NCI-H2171 treated with DMSO at 0.1 percent for 48 hours (cell line): ENCODE measurements at regions not wholly inside any gene's neighbourhood (a gene's known extent, or its start where the extent isn't known, plus 50 kb on each side); places are given as distances from the start of the nearest gene placed in this dataset.
"Not testable (repeated sequence)": the region's sequence is repeated elsewhere in the genome, so short reads cannot be mapped to it uniquely, and the experiment has no call there.

Experiments
- DNase-seq: peaks from one replicate; lab custom pipeline; 2025; lab: John Stamatoyannopoulos, UW

DNA sequence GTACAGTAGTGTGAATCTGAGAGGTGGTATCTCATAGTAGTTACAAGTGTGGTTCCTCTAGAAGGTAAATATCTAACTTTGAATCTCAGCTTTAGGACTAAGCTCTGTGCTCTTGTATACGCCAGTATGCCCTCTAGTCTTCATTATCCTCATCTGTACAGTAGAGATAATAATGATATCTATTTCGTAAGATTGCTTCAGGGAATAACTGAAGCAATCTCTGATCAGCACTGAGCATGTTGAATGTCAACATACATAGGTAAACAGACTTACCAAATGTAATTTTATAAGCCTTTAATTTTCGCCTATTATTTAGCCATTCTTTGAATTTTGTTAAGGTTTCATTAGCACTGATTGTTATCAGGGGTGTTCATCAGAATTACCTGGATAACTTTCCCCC is 175.2 kb upstream of the ANKRD50 start:
- no peak for DNase-seq

DNA sequence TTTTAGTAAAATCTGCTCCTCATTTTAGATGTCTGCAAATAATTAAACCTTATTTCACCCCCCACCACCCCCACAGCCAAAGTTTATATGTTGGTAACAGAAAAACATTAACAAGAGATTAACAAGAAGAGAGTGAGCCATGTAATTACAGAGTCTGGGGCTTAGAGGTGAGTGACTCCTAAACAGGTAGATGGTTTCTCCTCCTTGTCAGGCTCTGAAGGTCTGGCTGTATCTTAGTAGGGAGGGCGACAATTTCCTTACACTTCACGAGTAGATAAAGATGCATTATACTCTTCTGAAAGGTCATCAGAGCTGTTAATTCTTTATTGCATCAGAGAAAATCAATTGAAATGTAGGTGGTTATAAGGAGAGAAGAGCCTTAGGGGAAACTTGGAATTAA is 171.8 kb upstream of the ANKRD50 start:
- no peak for DNase-seq

DNA sequence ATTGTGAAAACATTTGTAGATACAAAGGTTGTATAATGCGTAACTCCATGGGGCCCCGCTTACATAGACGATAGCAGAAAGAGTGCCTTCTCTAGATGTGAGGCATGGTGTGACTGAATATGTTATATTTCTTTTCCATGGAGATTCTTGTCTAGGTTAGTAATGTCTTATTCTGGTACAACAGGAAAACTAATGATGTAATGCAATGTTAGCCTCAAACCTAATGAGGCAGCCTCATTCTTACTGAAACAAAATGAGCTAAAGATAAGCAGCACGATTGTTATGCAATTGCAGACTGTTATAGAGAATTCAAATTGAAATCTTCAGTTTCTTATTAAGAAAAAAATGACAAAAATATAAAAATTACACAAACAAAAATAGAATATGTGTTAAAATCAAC is 171.1 kb upstream of the ANKRD50 start:
- DNase-seq, result no peak

DNA sequence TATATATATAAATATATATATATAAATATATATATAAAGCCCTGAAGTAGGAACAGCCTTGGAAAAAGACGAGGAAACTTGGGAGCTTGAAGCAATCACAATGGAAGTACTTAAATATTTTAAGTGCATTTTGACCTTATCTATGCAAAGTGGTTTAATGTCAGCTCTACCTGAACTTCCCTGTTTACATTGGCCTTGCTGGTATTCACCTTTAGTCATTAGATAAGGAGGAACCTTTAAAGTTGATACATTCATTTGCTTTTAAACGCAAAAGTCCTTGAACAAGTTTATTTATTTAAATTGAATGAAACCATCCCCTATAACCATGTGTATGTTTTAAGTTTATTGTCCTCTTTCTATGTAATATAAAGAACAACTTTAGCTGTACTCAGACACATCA is 166.7 kb upstream of the ANKRD50 start:
- no peak for DNase-seq

DNA sequence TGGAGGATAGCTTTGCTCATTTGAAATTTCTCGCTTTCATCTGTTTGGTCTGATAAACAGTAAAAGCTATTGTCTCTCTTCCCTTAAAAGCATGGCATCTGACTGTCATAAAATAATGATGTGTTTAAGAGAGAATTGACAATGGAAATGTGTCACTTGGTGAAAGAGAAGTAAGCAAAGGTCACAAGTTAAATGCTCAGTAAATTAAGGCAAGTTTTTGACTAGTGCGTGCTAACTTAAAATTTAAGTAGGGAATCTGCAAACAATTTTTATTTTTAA is 161.6 kb upstream of the ANKRD50 start:
- DNase-seq, result no peak

DNA sequence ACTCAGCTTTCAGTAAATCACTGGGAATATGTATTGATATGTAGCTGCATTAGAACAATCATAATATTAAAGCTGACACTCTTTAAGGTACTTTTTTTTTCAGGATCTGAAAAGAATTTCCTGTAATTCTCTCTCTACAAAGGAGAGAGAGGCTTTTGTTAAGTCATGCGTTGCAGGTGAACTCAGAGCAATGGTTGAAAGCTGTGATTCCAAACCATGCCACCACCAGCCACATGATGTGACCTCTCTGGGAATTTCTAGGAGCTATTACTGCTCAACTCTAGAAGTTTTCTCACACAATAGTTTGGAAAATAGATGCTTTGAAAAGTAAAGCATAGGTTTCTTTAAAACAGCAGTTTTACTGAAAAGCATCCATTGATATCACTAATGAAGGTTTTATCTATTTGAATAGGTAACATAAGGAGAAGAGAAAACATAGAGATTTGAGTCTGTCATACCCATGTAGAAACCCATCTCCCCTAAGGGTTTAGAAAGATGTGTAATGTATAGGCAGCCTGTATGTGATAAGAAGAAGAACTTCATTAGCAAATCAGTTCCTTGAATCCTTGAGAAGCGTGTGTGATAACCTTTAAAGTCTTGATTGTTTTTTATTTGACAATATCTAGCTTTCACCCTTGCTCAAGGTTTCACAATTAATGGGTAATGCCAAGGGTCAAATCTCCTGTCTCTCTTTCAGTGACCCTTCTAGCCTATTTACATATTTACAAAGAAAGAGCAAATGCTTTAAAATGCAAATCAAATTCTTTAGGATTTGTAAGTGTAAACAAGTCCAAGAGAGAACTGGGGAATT is 161.0 kb upstream of the ANKRD50 start:
- no peak for DNase-seq

DNA sequence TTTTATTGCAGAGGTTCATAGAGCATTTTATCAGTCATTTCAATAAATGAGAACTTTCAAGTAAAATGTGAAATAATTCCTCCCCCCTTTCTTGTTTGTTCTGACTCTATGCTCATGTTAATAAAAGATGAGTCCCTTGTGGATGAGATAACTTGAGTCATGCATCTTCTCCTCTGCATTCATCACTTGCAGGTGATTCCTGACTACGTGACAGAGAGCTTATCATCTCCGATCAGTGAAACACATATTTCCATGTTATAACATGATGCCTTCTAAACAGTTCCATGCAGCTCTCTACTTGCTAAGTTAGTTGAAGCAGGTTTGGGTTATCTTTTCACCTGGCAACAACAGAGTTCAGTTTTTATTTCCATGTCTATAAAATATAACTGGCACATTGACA is 160.1 kb upstream of the ANKRD50 start:
- no peak for DNase-seq

DNA sequence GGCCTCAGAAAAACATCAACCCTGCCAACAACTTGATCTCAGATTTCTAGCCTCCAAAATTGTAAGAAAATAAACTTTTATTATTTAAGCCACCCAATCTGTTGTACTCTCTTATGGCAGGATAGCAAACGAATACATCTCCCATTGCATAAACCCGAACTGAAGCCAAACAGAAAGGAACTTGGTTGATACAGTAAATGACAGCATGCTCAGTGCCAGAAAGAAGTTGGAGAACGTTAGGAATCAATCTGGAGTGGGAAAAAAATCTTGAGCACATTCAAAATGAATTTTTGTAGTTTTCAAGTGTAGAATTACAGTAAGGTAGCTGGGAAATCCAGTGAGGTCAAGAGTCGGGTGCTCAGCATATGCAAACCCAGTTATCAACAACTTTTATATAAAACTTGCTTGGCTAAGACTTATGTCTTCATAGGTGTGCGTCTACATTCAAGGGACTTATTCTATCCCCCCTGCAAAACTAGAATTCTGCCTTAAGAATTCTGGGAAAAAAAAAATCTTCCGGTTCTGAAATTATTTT is 157.5 kb upstream of the ANKRD50 start:
- DNase-seq, result no peak

DNA sequence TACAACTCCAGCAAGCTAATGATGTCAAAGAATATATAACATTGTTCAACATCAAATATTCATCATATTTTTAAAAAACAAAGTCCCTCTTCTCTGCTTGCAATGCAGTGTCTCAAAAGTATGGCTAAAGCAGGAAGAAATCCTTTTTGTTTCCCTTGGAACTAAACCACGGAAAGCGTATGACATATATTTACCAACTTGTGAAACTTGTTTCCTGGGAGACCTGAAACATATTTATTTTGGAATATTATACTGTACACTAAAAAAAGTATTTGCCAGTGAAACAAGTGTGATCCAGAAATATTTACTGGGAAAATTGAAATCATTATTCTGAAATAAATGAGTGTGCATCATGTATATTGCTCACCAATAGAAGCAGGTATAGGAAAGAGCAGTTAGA is 156.0 kb upstream of the ANKRD50 start:
- no peak for DNase-seq

DNA sequence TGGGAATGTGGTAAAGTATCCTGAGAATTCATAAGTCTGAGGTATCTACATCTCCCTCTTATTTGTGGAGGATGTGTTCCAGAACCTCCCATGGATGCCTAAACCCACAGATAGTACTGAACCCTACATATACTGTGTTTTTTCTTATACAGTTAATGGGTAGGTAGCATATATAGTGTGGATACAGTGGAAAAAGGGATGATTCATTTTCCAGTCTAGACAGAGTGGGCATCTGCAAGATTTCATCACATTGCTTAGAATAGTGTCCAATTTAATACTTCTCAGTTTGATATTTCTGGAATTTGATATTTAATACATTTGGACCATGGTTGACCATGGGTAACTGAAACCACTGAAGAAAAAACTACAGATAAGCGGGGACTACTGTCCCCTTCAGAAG is 155.0 kb upstream of the ANKRD50 start:
- DNase-seq, result no peak

DNA sequence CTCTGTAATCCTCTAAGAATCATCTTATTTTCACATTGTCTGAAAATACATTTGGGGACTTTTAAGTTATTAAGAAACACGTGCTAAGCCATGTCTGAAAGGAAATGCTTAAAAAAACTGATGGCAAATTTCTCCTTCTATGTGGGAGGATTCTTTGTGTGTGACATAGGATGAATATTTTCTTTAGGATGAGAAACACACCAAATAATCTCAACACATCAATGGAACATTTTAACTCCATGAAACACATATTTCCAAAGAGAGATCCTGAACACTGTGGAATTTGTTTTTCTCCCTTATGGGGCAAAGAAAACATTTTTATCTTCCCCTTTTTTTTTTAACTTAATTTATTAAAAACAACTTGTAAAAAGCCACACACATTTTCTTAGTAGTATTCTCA is 153.8 kb upstream of the ANKRD50 start:
- no peak for DNase-seq

DNA sequence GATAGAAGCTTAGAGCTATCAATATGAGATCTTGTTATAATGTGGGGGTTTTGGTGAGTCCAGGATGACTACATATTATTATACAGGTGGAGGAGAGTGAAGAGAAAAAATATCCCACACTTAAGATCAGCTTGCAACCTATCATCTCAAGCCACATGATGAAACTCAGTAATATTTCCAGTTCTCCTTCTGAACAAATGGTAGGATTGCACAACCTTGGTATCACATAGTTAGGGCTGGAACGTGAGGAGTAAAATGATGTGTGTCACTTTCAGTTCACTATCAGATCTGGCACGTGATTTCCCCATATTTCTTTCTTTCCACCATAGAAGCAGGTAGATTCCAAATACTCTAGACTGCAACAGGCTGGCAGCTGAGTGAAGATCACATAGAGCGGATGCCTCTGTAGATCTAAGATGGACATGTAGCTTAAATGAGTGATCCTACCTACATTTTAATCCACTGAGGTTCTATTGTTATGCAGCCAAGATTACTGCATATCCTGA is 150.6 kb upstream of the ANKRD50 start:
- DNase-seq, result no peak

DNA sequence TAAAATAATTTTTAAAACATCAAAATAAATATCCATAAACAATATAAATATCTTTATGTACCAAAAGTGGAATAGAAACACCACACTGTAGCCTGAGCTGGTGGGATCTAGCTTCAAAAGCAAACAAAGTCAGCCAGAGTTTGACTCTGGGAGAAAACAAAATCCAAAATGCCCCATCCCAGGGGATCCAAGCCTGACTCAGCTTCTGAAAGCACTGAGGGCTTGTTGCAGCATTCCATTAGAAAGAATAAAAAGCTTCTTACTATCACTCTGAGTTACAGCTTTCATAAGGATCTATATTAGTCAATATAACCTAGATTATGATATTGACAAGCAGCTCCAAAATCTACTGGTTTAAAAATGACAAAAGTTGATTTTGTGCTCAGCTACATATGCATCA is 149.7 kb upstream of the ANKRD50 start:
- no peak for DNase-seq

DNA sequence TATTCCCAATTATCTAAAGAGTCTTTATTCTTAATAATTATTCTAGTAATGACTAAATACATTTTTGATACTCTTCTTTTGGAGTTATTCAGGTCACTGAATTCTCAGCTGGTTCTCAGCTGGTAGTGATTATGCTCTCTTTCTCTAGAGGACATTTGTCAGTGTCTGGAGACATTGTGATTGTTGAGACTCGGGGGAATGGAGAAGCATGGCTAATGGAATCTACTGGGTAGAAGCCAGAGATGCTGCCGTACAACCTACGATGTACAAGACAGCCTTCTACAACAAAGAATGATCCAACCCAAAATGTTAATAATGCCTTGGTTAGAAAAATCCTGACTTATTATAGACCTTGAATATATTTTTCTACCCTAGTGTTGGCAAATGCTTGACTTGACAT is 149.2 kb upstream of the ANKRD50 start:
- no peak for DNase-seq

DNA sequence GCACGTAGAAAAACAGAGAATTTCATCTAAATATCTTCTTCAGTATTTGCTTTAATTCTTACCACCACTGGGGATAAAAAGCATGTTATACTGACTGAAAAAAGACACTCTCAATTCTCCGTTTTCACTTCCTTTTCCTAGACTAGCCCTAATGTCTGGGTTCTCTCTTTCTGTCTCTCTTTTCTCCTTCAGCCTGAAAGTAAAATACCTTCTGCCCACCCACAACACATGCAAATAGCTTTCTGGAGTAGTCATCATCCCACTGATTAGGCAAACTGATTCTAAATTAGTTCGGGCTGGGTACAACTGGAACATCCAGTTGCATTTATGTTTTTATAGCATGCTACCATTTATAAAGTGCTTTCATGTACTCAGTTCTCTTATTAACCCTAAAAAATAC is 142.4 kb upstream of the ANKRD50 start:
- DNase-seq, result no peak

DNA sequence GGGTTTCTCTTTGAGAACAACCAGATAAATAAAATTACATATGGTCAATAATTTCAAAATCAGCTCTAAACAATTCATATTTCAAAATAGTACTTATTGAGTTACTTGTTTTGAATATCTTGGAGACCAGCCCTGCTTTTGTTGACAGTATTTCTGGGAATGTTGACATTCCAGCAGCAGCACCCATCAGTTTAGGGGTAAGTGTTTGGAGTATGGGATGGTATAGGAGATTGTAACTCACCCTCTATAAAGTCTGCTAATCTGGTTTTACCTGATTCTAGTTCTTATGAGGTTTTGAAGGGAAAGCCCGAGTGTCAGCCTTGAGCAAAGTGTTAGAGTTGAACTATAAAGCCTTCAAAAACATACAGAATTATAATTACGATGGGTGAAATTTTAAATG is 139.2 kb upstream of the ANKRD50 start:
- DNase-seq, result no peak

DNA sequence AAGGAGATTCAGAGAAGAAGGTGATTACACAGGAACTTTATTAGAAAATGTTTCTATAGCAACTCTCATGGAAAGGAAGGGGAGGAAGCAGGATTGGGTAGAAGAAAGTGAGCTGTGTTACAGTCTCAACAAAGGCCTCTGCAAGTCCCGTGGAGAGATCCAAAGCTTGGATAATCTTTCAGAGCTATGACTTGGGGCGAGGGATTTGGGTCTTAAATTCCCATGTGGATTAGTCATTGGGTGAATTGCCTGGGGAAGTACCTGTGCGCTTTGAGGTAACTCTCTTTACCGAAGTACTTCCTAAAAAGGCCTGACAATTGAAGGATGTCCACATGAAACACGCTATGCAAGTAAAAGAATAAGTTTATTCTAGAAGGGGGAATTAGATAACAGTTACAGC is 133.8 kb upstream of the ANKRD50 start:
- DNase-seq, result no peak

DNA sequence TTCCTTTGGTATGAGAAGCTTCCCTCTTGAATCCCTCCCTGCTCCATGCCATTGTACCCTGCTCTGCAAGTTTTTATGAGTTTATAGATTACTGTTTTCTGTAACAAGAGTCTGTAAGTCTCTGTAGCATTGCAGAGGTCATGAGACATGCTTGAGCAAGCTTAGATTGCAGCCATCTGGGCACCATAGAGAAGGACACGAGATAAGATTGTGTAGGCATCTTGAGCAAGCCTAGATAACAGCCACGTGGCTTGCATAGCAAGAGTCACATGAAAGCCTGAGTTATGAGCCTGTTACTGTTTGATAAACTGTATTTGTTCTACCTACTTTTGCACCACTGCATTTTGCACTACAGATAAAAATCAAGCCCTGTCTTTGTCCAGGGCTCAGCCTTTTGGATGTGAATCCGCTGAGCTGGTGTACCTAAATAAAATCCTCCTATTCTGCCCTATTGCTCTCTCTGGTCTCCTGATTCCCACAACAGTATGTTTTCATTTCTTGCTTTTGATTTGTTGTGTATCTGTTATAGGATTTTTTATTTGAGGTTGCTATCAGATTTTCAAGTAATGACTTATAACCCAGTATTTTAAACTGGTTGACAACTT is 127.4 kb upstream of the ANKRD50 start:
- no peak for DNase-seq

DNA sequence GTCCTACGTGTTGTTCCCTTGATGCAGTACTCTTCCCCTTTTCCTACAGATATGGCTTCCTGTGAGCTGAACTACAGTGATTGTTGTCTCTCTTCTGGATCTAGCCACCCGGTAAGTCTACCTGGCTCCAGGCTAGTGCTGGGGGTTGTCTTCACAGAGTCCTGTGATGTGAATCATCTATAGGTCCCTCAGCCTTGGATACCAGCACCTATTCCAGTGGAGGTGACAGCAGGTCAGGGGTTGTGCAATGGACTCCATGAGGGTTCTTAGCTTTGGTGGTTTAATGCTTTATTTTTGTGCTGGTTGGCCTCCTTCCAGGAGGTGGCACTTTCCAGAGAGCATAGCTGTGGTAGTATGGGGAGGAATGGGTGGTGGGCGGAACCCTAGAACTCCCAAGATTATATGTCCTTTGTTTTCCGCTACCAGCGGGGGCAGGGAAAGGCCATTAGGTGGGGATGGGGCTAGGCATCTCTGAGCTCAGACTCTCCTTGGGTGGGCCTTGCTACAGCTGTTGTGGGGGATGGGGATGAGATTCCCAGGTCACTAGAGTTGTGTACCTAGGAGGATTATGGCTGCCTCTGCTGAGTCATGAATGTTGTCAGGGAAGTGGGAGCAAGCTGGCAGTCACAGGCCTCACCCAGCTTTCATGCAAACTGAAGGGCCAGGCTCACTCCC is 121.4 kb upstream of the ANKRD50 start:
- no peak for DNase-seq

DNA sequence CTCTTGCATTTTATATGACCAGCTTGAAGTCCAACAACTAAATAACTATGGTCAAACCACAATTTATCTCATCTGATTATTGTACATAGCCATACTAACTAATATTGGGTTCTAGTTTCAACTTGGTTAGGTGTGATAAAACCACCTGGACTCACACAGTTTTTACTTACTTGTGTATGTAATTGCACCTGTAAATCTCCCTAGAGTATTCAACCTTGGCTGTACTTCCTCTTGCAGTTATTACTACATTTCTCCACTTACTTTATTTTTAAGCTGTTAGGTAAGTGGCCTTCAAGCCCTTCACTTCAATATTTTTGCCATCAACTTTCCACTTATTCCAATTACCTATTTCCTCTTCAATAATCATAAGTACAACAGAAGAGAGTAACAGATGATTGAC is 115.8 kb upstream of the ANKRD50 start:
- DNase-seq, result no peak

DNA sequence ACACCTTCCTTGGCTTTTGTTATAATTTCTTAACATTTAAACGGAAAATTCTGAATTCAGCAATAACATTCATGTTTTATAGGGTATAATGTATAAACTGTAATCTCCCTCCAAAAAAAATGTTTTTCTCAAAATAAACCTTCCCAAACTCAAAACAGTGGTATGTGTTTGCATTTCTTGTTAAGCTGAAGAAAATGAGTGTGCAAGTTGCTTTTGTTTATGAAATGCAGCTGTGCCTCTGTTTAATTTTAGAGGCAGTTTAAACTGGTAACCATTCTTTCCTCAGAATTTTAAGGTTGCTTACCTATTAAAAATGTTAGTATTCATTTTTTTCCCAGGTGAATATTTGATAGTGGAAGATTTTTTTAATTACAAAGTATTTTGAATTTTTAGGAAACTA is 105.0 kb upstream of the ANKRD50 start:
- no peak for DNase-seq

DNA sequence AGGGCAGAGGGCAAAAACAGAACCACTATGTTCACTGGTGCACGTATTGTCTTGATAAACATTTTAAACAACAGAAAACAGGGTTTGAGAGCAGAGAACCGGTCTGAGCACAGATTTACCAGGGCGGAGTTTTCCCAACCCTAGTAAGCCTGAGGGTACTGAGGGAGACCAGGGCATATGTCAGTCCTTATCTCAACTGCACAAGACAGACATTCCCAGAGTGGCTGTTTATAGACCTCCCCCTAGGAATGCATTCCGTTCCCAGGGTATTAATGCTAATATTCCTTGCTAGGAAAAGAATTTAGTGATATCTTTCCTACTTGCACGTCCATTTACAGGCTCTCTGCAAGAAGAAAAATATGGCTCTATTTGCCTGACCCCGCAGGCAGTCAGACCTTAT is 99.7 kb upstream of the ANKRD50 start:
- DNase-seq, result not testable (repeated sequence)

DNA sequence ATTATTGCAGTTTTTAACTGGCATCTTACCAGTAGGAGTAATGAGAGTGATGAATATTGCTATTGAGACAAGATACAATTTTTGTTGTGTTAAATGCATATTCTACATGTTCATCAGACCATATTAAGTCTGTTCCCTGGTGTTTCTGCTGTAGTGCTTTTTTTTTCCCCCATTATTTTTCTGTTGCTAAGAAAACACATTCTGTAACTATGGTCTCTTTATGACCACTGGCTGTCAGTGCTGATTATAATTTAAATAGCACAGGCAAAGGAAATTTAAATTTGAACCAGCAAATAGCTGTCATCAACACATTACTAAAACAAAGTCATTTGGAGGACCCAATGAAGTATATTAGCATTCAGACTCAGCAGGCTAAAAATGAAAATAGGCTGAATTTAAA is 98.3 kb upstream of the ANKRD50 start:
- no peak for DNase-seq
